ENCODE measurements at regions not wholly inside any gene's neighbourhood (a gene's known extent, or its start where the extent isn't known, plus 50 kb on each side); places are given as distances from the start of the nearest gene placed in this dataset.
"Not testable (repeated sequence)": the region's sequence is repeated elsewhere in the genome, so short reads cannot be mapped to it uniquely, and the experiment has no call there.

DNA sequence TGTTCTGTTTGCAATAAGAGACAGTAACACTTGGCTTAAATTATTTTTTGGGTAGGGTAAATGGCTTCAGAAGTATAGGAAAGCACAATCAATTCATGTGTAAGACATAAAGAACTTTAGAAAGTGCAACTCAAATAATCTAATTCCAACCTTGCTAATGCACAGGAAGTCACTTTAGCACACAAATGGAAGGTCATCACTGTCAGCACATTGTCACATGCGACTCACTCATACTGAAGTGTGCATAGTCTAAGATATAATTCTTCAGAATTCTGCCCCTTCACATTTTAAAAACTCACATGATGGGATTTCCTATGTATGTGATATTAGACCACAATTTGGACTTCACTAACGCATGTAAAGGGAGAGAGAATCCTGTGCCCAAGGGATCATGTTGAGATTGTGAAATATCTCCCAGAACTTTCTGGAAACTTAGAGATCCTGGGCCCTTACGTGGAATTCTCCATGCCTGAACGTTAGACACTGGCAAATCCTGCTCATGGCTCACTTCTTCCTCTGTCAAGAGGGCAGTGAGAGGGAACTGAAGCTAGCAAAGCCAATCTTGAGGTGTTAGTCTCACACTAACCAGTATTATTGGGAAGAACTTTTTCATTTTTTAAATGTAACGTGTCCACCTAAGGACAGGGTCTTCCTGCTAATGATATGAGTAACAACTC, 403.2 kb upstream of the PTGER4 start:
- DNase-seq, result no peak

DNA sequence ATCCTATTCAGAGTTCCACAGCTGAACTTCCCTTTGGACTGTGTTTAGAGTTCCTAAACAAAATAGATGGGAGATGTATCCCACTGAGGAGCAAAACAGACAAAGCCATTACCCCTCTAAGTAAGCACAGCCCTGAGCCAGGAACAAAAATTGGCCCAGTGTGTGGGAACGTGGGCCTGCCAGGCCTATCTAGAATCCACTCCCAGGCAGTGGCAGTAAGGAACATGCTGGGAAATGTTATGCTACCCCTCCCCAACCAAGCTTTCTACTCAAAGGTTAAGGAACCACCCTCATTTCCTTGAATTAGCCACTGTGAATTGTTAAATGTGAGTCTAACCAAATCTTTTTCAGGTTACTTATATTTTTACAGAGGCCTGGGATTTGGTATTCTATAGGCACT, 405.1 kb upstream of the PTGER4 start:
- DNase-seq, result no peak

DNA sequence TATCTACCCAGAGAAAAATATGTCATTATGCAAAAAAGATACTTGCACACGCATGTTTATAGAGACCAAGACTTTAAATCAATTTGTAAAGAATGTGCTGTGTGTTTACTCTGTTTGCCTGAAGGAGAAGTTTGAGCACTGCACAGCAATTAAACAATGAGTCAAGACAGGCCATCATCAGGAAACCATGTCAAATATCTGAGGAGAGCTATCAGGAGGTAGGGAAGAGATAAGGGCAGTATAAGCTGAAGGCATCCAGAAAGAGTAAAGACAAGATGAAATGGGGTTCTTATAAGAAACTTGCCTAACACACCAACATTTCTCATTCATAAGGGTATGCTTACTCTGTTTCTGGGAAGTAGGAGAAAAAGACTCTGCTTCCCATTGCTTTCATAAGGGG, 405.8 kb upstream of the PTGER4 start:
- no peak for DNase-seq

DNA sequence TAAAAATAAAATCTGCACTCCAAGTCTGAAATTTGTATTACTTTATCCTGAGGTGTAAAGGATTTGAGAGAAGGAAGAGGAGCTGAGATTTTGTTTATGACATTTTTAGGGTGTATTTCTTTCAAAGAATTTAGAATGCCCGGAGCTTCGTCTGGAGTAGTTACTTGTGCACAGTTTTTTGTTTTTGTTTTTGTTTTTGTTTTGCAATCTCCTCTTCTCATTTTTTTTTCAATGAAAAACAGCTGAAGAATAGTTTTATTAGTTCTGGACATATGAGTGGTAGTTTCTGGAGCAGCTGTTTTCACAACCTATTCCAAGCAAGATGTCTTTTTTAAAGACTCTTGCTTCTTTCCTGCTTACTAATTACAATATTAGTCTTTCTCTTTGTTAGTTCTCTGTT, 408.2 kb upstream of the PTGER4 start:
- DNase-seq, result no peak

DNA sequence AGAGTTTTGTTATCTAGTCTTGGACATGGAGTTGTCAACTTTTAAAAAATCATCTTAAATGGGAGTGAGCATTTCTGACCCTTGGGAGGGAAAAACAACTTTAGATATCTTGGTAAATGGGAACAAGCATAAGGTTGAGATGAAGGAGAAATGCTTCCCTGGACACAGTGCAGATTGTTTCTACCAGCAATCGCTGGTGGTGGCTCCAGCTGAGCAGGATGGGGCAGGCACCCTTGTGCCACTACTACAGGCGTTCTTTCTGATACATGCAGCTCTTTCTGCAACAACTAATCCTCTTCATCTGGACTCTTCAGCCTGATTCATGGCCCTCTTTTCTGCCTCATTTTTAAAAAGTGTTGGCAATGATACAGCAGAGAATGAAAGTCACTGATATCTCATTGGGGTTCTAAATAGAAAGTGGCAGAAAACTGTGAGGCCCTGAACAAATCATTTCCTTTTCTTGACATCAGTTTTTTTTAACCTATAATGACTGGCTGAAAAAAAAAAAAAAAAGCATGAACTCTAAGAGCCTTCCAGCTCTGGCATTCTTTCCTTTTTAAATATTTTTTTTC, 409.4 kb upstream of the PTGER4 start:
- no peak for DNase-seq

DNA sequence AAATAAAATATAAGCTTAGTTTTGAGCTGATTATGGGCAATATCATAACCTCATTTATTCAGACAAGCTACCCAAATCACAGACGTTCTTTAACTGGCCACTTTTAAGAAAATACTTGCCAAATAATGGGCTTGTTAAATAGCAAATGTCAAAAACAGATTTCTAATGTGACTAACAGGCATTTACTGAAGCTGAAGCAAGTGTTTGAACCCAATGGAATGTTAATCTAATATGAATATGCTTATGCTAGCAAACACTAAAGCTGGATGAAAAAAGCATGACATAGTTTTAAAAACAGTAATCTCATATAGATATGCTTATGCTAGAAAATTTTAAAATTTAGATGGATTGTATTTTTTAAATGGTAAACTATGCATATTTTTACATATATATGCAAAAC, 411.6 kb upstream of the PTGER4 start:
- DNase-seq, result no peak

DNA sequence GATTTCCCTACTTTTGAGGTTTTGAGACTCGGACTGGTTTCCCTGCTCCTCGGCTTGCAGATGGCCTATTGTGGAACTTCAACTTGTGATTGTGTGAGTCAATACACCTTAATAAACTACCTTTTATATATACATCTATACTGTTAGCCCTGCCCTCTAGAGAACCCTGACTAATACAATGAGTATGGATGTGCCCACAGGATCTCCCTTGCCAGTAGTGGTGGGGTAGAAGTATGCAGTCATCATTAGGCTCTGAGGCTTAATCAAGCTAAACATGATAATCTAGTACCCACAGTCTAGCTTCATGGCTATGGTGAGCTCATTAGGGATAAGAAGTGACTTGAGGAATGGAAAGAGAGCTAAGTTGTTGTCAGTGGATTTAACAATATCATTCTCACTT, 412.8 kb upstream of the PTGER4 start:
- no peak for DNase-seq

DNA sequence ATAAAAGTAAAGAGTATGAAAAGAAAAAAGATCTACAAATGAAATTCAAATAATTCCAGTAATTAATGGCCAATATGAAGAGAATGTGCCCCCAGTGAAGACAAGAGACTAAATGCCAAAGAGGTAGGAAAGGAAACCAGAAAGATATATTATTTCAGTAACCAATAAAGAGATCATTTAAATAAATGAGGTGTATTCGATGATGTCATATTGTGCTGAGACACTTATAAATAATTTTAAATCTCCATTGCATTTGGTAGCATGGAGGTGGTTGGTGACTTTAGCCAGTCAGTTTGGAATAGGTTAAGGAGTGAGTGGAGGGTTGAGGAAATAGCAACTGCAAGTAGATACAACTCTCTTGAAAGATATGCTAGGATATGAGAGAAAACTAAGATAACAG, 417.7 kb upstream of the PTGER4 start:
- DNase-seq, result no peak

DNA sequence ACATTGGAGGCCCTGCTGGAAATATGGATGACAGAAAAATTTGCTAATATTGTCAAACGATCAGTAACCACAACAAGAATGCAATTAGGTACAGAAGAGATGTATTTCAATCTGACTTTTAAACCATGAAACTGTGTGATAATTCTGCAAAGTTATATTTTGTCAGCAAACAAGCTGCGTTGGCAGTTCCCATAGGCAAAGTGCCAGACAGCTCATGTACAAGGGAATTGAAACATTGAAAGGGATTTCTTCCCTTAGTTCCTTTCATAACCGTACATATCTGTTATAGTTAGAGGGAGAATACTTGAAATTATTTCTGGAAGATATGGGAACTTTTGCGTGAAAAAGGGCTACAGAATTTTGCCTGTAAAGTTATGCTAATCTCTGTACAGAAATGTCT, 419.4 kb upstream of the PTGER4 start:
- no peak for DNase-seq

DNA sequence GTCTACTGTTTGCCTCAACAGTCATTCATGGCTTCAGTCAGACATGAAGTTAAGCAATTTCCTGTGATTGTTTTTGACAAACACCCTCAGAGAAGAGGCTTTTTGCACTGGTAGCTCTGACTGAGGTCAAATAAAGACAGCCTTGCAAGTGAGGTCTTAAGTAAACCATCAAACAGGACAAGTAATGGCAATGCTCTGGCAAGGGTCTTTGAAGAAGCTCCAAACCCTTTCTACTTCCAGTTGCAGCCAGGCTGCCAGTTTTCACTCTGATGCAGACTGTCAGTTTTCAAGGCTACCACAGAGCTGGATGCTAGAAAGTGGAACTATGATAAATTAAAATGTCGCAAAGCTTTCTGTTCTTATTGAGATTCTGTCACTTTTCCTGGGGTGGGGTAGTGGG, 421.5 kb upstream of the PTGER4 start:
- DNase-seq, result no peak

DNA sequence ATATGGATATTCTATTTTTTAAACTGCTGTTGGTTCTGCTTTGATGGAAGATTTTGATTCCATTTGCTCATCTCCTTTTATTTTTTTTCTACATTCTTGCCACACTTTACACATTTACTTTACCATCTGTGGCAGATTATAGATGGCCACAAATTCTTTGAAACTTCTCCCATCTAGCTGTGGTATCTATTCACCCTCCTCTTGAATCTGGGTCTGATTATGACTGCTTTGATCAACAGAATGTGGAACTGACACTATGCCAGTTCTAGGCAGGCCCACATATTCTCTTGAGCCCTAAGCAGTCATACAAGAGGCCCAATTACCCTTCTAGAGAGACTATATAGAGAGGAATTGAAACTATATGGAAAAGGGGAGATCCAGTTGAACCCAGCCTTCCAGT, 439.0 kb upstream of the PTGER4 start:
- no peak for DNase-seq

DNA sequence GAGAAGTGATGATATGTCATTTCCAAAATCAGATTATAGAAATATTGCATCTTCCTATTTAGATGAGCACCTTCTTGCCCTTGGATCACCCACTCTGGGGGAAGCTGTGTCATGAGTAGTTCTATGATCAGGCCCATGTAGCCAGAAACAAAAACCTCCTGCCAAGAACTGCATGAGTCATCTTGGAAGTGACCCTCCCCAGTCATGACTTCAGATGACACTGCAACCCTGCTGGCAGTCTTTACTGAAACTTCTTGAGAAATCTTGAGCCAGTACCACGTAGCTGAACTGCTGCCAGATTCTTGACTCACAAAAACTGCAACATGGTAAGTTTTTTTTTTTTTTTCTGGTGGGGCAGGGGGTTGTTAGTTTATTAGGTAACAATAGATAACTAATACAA, 439.6 kb upstream of the PTGER4 start:
- DNase-seq, result peak; percentile 8 to 14

DNA sequence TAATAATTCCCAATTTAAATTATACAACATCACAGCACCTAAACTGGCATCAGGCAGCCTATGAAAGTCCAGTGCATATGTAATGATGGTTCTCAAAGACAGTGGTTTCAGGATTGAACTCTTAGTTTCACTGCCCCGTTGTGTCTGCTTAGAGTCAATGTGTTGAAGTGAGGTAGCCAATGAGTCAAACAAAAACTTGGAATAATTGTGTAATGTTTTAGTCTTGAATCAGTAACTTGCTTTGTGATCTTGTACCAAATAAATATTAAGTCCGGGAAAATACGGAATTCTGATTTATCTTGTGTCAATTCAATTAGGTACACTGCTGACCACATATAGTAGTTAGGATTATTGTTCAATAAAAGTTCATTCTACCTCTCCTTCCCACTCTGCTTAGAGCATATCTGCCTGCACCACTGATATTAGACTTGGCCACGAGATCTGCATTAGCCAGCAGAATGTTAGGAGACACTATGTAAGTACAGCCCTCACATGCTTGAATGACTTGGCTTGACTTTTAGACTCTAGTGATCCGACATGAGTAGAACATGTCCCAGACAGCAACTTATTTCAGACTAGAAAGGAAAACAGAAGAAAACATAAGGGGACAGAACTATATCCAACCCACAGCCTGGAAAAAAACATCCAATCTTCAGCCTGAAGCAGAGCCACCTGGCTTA, 441.5 kb upstream of the PTGER4 start:
- no peak for DNase-seq

DNA sequence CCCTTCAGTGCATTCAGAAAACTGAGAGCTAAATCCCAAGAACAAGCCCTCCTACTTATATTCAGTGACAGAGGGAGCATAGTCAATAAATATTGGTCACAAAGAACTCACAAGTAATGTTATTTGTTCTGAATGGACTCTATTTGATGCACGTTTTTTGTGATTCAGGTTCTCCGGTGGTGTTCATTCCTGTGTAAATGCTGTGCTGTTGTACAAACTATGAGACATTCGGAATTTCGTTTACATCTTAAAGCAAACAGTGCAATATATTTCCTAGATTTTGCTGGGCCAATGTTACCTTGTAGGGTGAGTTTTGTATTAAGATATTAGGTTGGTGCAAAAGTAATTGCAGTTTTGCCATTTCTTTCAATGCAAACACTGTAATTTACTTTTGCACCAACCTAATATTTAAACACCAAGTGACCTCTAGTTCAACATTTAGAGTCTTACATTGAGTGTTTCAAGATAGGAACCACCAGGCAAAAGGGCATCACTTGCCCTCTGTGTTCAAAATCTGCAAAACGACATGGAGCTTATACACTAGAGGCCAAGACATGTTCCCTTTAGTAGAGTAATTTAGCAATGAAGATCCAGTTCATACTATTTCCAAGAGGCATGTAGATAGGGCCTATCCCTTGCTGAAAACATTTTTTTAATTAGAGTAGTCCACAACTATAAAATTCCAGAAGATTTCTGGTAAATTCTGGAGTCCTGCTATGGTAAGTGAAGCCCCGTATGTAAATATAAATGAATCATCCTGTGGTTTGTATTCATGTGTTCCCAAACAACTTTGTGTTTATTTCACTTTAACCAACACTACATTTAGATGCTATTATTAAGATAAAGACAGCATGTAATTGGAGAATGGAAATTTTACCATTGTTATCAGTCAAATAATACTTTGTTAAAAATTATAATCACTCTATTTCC, 444.0 kb upstream of the PTGER4 start:
- no peak for DNase-seq

DNA sequence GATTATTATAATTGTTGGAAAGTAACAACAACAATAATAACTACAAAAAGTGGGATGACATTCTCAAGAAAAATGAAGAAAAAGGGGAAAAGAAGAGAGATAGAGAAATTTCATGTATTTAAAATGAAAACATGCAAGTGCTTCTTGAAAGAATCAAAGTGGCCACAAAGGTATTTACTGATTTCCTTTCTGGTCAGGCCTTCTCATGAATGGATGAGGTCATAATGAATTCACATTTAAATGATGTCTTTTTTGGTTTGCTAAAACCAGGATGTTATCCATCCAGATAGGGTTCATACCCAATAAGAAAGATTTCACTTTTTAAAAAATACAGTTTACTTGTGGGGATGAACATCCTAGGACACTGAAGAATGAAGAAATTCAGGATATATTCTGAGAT, 446.4 kb upstream of the PTGER4 start:
- DNase-seq, result no peak

DNA sequence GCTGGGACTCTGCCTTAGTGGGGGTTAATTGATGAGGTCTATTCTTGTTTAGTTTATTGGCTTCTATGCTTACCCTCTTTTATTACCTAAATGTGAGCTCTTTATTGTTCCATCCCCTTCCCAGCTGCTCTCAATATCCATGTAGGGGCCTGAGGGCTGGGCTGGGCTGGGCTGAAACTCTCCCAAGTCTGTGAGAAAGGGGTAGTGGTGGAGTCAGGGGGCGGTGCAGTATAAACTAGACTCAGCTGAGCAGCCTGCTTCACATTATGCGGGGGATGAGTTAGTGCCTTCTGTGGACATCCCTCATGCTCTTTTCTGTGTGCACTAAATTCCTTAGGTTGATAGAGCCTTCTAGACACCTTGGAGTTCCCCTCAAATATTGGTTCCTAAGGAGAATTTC, 451.8 kb upstream of the PTGER4 start:
- no peak for DNase-seq

DNA sequence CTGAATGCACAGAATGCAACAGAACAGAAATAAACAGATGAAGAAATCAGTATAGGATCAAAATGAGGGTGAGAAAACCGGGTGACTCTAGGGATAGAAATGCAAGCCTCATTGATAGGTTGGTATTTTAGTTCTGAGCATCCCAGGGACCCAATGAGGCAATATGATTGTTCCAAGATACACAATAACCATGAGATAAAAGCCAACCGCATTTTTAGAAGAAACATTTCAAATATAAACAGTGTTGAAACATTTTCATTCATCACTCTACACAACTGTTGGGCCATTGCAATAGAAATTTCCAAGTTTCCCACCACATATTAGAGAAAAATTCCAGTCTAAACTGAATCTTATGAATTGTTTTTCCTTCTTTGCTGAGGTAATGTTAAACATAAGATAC, 452.3 kb upstream of the PTGER4 start:
- no peak for DNase-seq

DNA sequence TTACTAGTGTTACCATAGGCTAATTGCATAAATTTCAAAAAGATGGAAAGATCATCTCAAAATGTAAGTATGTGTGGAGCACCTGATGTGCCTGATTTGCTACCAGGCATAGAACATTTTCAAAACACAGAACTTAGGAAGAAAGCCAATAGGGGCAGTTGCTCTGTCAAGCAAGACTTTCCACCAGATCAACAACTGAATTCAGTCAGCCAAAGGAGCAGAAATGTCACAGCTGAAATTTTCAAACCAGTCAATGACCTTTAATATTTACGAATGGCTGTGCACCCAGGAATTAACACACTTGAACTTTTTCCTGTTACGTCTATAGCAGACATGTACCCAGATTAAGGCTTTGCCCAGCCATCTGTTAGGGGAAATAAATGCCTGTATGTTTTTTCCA, 452.8 kb upstream of the PTGER4 start:
- DNase-seq, result no peak

DNA sequence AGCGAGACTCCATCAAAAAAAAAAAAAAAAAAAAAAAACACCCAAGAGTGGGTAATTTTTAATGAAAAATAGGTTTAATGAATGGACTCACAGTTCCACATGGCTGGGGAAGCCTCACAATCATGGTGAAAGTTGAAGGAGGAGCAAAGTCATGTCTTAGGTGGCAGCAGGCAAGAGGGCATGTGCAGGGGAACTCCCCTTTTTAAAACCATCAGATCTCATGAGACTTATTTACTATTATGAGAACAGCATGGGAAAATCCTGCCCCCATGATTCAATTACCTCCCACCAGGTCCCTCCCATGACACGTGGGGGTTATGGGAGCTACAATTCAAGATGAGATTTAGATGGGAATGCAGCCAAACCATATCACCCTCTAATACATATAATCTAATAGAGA, 454.6 kb upstream of the PTGER4 start:
- DNase-seq, result not testable (repeated sequence)

DNA sequence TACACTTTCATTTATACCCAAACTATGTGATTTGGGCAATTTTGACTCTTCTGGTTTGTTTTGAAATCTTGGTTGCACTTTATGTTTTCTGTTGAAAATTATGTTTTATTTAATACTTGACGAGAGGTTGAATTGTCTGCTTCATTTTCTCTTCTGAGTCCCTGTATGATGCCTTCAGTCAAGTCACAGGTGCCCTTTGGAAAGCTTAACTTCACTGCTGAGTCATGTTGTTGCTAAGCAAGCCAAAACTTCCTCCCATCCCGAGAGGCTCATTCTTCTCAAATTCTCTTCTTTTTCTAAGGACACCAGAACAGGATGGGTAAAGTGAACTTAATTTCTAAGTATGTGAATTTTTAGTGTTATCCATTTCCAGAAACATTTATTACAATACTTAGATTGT, 455.3 kb upstream of the PTGER4 start:
- DNase-seq, result no peak

DNA sequence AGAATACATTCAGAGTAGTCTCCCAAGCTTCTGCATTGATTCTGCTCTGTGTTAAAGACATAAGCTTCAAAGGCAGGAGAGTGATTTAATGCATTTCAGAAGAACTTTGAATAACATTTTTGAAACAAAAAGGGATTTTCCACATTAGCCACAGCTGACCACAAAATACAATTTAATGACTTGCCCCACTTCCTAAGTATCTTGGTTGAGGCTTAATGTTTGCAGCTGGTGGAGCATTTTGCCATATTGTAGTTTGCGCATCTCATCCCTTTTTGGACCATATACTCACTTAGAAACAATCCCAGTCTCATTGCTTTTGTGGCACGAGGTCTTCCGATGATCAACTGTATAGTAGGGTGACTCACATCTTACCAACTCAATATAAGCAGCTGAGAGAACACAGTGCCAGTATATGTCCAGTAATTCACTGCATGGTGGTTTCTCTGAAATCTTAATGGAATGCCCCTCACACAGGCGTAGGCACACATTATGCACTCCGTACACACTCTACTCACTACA, 455.8 kb upstream of the PTGER4 start:
- peak; percentile 6 to 10 for DNase-seq

DNA sequence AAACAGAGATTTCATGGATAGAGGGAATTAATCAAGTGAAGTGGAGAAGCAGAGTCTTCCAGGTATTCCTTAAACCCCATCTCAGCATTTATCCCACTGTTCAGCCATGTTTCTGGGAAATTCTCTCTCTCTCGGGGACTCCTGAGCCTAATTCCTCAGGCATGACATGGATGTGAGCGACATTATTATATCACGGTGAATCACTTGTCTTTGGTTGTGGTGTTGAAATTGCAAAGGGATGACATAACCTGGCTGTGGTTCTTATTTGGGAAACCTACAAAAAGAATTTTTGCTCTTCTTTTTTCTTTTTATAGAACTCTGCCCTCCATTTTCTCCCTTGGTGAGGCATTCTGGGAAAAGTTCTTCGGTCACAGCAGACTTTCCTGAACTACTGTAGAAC, 457.9 kb upstream of the PTGER4 start:
- no peak for DNase-seq

DNA sequence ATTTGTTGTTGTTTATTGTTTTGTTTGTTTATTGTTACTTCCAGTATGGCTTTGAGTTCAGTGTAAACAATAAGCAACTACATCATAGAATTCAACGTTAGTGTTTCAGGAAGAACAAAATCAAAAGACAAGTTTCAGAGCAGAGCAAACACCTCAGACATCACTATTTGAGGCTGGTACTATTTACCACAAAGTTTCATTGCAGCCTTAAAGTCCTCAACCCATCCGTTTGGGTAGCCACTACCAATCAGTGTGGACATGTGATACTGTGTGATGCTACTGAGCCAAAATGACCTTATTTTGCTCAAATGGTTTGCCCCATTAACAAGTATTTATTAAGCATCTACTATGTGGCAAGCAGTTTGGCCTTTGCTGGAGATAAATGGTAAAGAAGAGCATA, 458.5 kb upstream of the PTGER4 start:
- DNase-seq, result no peak
